Nephron (organoid): ENCODE measurements at regions not wholly inside any gene's neighbourhood (a gene's known extent, or its start where the extent isn't known, plus 50 kb on each side); places are given as distances from the start of the nearest gene placed in this dataset.

Source experiments
- H3K27ac Mint-ChIP-seq, 3 experiments: 2 replicates each; pipeline ENCODE4 v1.8.0; 2020; ENCODE audit warnings: mixed read lengths in 3 of 3, mild to moderate bottlenecking in 2 of 3, moderate library complexity in 1 of 3
- H3K27me3 Mint-ChIP-seq: 2 replicates; pipeline ENCODE4 v1.8.0; 2021; ENCODE audit warnings: low read depth, mild to moderate bottlenecking, moderate library complexity, mixed read lengths
- H3K36me3 Mint-ChIP-seq: 2 replicates; pipeline ENCODE4 v1.8.0; 2020; ENCODE audit warnings: low read depth, mixed read lengths
- H3K4me1 Mint-ChIP-seq: 2 replicates; pipeline ENCODE4 v1.8.0; 2020; ENCODE audit warnings: mixed read lengths
- H3K4me3 Mint-ChIP-seq, 3 experiments: 2 replicates each; pipeline ENCODE4 v1.8.0; 2020; ENCODE audit warnings: mild to moderate bottlenecking in 3 of 3, mixed read lengths in 3 of 3, moderate library complexity in 2 of 3
- H3K9me3 Mint-ChIP-seq: 2 replicates; pipeline ENCODE4 v1.8.0; 2020; ENCODE audit warnings: mixed read lengths
- CTCF ChIP-seq, 3 experiments: fragments of 200-600 bp; sonication (generic); IDR thresholded peaks; one replicate each; pipeline ENCODE4 v1.5.0; 2021; ENCODE audit warnings: antibody characterized with exemption in 3 of 3; ENCODE audit not compliant: unreplicated experiment in 3 of 3

- H3K27me3 Mint-ChIP-seq = peaks cover 8% of the 10 kb centered on the region
- H3K36me3 Mint-ChIP-seq = peaks cover 43% of the 10 kb centered on the region
- H3K9me3 Mint-ChIP-seq = peaks cover 4% of the 10 kb centered on the region
- no peak for TF ChIP-seq CTCF (IDR thresholded peaks at IDR 0.05; ENCODE audit: unreplicated experiment in 3 of 3)
- peak overlapping the region; percentile 5 to 67 (median 54) for H3K27ac Mint-ChIP-seq
- peaks cover 32% of the 10 kb centered on the region for H3K4me1 Mint-ChIP-seq
- peak overlapping the region in 1 of 3 experiments; percentile 4 for H3K4me3 Mint-ChIP-seq
These were observed 72.6 kb upstream of the METRNL start for GRCh38 chr17:83006515-83007455.

GRCh38 chr17:83007504-83008185 is 71.8 kb upstream of the METRNL start:
- TF ChIP-seq CTCF (IDR thresholded peaks at IDR 0.05; ENCODE audit: unreplicated experiment in 3 of 3) = no peak

GRCh38 chr17:83008186-83008510 is 71.3 kb upstream of the METRNL start:
- Mint-ChIP-seq H3K27ac (peak overlapping the region in 2 of 3 experiments; percentile 38 to 58), H3K27me3 (peaks cover 8% of the 10 kb centered on the region)

More at GRCh38 chr17:83007504-83008185, 71.8 kb upstream of the METRNL start:
- peak overlapping the region in 1 of 3 experiments; percentile 29 for H3K4me3 Mint-ChIP-seq
- peaks cover 39% of the 10 kb centered on the region for H3K4me1 Mint-ChIP-seq
- peaks cover 4% of the 10 kb centered on the region for H3K9me3 Mint-ChIP-seq
- peak overlapping the region; percentile 35 to 67 (median 38) for H3K27ac Mint-ChIP-seq
- peaks cover 8% of the 10 kb centered on the region for H3K27me3 Mint-ChIP-seq
- H3K36me3 Mint-ChIP-seq = peaks cover 41% of the 10 kb centered on the region

GRCh38 chr17:83008526-83008925 is 70.9 kb upstream of the METRNL start:
- Mint-ChIP-seq H3K36me3 (peaks cover 41% of the 10 kb centered on the region), H3K9me3 (peaks cover 4% of the 10 kb centered on the region), H3K4me3 (no peak overlapping the region), H3K27me3 (peaks cover 8% of the 10 kb centered on the region), H3K27ac (peak overlapping the region in 1 of 3 experiments; percentile 58), H3K4me1 (peaks cover 43% of the 10 kb centered on the region)
- TF ChIP-seq CTCF (IDR thresholded peaks at IDR 0.05; ENCODE audit: unreplicated experiment in 3 of 3) = no peak

More at GRCh38 chr17:83008186-83008510, 71.3 kb upstream of the METRNL start:
- Mint-ChIP-seq H3K4me1 (peaks cover 43% of the 10 kb centered on the region), H3K36me3 (peaks cover 41% of the 10 kb centered on the region), H3K4me3 (peak overlapping the region in 2 of 3 experiments; percentile 29 to 51), H3K9me3 (peaks cover 4% of the 10 kb centered on the region)
- no peak for TF ChIP-seq CTCF (IDR thresholded peaks at IDR 0.05; ENCODE audit: unreplicated experiment in 3 of 3)

GRCh38 chr17:83009414-83010205 is 69.8 kb upstream of the METRNL start:
- H3K36me3 Mint-ChIP-seq = peaks cover 43% of the 10 kb centered on the region
- no peak for TF ChIP-seq CTCF (IDR thresholded peaks at IDR 0.05; ENCODE audit: unreplicated experiment in 3 of 3)
- peak overlapping the region in 1 of 3 experiments; percentile 17 for H3K4me3 Mint-ChIP-seq
- peaks cover 8% of the 10 kb centered on the region for H3K27me3 Mint-ChIP-seq
- peaks cover 4% of the 10 kb centered on the region for H3K9me3 Mint-ChIP-seq
- H3K27ac Mint-ChIP-seq = no peak overlapping the region
- peaks cover 48% of the 10 kb centered on the region for H3K4me1 Mint-ChIP-seq
